Right lung (tissue), 2 donors: ENCODE measurements at regions not wholly inside any gene's neighbourhood (a gene's known extent, or its start where the extent isn't known, plus 50 kb on each side); places are given as distances from the start of the nearest gene placed in this dataset.

Experiments used
- DNase-seq, 2 donors: peaks; one replicate each; pipeline ENCODE4 v3.0.0-alpha.2; 2013

- DNase-seq: no peak
Measured at GRCh38 chr2:60321816-60322215, 231.6 kb downstream of the BCL11A start.

- no peak for DNase-seq
Measured at GRCh38 chr2:60320724-60321123, 232.7 kb downstream of the BCL11A start.

- no peak for DNase-seq
Measured at GRCh38 chr2:60319031-60319547, 234.4 kb downstream of the BCL11A start.

GRCh38 chr2:60318544-60318943 is 234.9 kb downstream of the BCL11A start:
- no peak for DNase-seq

- no peak for DNase-seq
Measured at GRCh38 chr2:60317844-60318243, 235.6 kb downstream of the BCL11A start.

- no peak for DNase-seq
Measured at GRCh38 chr2:60317034-60317386, 236.4 kb downstream of the BCL11A start.

- DNase-seq: no peak
Measured at GRCh38 chr2:60316381-60317033, 236.9 kb downstream of the BCL11A start.

- no peak for DNase-seq
Measured at GRCh38 chr2:60313470-60314172, 239.8 kb downstream of the BCL11A start.

- no peak for DNase-seq
Measured at GRCh38 chr2:60312618-60313017, 240.8 kb downstream of the BCL11A start.

- DNase-seq: no peak
Measured at GRCh38 chr2:60311524-60311923, 241.9 kb downstream of the BCL11A start.

GRCh38 chr2:60309941-60310660 is 243.4 kb downstream of the BCL11A start:
- DNase-seq: no peak

- DNase-seq: no peak
Measured at GRCh38 chr2:60309336-60309735, 244.1 kb downstream of the BCL11A start.

GRCh38 chr2:60306267-60306861 is 247.1 kb downstream of the BCL11A start:
- DNase-seq: peak in 1 of 2 donors; percentile 18

GRCh38 chr2:60303680-60304079 is 249.8 kb downstream of the BCL11A start:
- no peak for DNase-seq

GRCh38 chr2:60302377-60303126 is 250.9 kb downstream of the BCL11A start:
- DNase-seq: no peak

GRCh38 chr2:60301726-60302125 is 251.7 kb downstream of the BCL11A start:
- no peak for DNase-seq

- DNase-seq: no peak
Measured at GRCh38 chr2:60299179-60299578, 254.3 kb downstream of the BCL11A start.

- DNase-seq: no peak
Measured at GRCh38 chr2:60298006-60298696, 255.3 kb downstream of the BCL11A start.

- no peak for DNase-seq
Measured at GRCh38 chr2:60297296-60298005, 256.0 kb downstream of the BCL11A start.

GRCh38 chr2:60296219-60296955 is 257.1 kb downstream of the BCL11A start:
- DNase-seq: no peak
